HG02798 (cell line): ENCODE measurements at regions not wholly inside any gene's neighbourhood (a gene's known extent, or its start where the extent isn't known, plus 50 kb on each side); places are given as distances from the start of the nearest gene placed in this dataset.

Experiments
- ATAC-seq: cut with Tn5 transposase; IDR thresholded peaks from one replicate; pipeline ENCODE4 v1.9.1; 2021; ENCODE audit warnings: mild to moderate bottlenecking; ENCODE audit not compliant: unreplicated experiment, poor library complexity

DNA sequence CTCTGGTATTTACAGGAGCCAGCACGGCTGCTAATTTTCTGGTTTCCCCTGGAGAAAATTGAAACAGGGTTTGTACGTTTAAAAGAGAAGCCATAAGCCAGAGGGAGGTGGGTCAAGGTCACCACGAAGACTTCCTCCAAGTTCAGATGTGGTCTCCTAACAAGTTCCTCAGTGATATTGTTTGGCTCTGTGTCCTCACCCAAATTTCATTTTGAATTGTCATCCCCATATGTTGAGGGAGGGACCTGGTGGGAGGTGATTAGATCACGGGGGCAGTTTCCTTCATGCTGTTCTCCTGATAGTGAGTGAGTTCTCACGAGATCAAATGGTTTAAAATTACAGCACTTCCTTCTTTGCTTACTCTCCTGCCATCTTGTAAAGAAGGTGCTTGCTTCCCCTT is 295.4 kb upstream of the DAB1 start:
- no peak for ATAC-seq

GRCh38 chr1:57713501-57713900 is 289.6 kb upstream of the DAB1 start:
- no peak for ATAC-seq

GRCh38 chr1:57712846-57713245 is 289.0 kb upstream of the DAB1 start:
- no peak for ATAC-seq

- no peak for ATAC-seq
Observed at GRCh38 chr1:57711326-57711725, 287.5 kb upstream of the DAB1 start.

DNA sequence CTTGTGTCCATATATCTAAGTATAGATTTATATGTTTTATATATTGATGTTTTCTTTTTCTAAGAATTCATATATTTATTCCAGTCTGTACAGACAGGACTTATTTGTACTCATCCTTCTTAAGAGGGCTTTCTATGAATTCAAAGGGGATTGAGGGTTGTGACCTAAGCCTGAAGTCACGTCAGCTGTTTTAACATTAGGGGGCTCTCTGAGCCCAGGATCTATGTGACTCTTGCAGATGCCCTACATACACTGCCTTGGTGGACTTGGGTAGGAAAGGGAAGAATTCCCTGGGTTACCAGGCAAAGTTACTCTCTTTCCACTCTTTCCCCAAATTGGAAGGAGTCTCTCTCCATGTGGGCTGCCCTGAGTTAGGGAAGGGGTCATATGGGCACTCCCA is 283.8 kb upstream of the DAB1 start:
- no peak for ATAC-seq

DNA sequence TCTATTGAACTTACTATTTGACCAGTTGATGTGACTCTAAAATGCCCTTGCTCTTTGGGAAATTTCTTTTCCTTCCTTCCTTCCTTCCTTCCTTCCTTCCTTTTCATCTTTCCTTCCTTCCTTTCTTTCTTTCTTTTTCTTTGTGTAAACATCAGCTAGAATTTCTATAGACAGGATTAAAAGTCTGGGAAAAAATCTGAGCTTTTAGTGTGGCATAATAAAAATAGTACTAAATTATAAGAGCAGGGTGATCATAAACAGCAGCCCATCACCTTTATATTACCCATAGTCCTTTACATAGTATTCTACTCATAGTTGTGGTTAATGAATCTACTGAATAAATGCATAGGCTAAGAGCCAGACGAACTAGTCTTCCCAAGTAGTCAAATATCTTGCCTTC is 281.0 kb upstream of the DAB1 start:
- no peak for ATAC-seq

DNA sequence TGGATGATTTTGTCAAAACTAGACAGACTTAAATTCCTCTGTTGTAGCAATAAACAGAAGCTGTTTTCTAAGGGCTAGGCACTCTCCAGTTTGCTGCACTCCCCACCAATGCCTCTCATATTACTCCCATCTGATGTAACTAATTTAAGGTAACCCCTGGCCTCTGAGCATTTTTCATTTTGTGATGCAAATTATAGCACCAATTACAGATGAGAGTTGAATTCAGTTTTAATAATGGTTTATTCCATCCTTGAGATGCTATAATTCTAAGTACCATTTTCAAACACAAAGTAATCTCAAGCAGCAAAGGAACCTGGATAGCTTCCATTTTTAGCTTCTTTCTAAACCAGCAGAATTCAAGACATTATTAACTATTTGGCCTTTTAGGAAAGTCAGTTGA is 280.4 kb upstream of the DAB1 start:
- ATAC-seq: no peak

DNA sequence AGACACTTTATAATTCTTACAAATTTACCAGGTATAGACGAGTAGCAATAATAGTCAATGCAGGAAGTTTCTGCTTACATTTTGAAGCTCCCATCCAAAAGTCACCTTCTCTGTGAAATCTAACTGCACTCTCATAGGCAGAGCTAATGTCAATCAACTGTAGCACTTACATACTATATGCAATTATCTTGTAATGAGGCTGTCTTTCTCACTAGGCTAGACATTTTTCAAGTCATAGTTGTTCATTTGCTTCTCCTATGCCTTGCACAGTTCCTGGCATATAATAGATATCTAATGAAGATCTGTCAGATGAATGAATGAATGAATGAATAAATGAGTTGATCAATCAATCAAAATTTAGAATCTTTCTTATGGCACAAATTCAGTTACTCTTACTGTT is 273.0 kb upstream of the DAB1 start:
- no peak for ATAC-seq

DNA sequence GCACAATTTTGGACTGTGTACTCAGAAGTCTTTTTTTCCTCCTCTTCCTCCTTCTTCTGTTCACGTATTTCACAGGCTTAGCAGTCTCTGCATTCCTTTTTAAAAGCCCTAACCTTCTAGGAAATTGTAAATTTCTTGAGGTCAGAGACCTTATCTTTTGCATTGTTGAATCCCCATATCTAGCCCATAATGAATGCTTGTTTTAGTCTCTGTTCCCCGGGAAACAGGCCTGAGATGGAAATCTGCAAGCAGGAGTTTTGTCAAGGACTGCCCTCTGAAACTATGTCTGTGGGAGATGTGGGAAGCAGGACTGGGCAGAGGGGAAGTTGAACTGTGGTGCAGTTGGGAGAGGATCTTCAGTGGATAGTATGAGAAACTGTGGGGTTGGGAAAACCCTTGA is 272.2 kb upstream of the DAB1 start:
- no peak for ATAC-seq

DNA sequence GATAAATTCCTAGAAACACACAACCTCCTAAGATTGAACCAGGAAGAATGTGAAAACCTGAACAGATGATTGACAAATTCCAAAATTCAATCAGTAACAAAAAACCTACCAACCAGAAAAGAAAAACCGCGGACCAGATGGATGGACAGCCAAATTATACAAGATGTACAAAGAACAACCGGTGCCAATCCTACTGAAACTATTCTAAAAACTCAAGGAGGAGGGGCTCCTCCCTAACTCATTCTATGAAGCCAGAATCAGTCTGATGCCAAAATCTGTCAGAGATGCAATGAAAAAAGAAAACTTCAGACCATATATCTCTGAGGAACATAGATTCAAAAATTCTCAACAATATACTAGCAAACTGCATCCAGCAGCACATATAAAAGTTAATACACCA is 262.4 kb upstream of the DAB1 start:
- ATAC-seq: no peak

DNA sequence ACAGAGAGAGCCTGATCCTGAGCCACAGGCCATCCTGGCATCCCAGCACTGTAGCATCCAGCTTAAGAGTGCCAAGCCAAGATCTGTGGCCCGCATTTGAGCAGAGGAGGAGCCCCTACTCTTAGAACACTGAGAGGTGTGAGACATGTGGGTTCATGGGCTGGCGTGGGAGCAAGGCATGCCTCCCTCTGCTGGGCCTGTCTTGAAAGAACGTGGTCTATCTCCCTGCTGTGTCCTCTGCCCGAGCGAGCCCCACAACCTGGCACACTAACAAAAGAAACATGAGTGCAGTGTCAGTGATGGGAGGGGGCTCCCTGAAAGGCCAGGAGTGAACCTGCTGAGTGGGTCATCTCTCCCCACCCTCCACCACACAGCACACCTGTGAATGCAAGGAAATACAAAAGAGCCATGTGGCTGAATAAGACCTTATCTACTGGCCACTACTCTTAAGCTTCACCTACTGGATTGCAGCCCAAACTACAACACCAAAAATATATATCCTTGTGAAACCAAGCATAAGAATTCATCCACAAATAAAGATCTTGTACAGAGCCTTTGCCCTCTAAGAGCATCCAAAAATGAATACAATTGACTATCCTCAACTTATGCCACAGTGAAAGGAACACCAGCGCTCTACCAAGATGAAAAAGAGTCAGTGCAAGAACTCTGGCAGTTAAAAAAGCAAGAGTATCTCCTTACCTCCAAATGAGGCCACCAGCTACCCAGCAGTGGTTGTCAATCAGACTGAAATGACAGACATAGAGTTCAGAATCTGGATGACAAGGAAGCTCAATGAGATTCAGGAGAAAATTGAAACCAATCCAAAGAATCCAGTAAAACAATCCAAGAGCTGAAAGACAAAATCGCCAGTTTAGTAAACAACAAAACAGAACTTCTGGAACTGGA is 259.4 kb upstream of the DAB1 start:
- ATAC-seq: no peak

DNA sequence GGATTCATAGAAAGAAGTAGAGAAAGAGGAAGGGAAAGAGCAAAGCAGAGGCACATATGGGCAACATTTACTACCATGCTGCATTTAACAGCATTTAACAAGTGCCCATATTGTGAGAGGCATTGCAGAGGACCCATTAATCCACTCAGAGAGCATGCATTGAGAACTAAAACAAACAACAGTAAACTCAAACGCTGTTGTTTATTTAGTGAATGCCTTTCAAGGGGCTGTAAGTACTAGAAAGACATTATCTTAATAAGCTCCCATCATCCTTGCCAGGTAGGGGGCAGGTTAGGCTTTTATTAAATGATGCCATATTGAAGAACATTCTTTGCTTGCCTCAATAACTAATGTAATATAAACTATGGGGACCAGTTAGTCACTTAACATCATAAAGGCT is 254.3 kb upstream of the DAB1 start:
- ATAC-seq: no peak

- no peak for ATAC-seq
Observed at GRCh38 chr1:57675776-57676175, 251.9 kb upstream of the DAB1 start.

GRCh38 chr1:57674801-57675200 is 250.9 kb upstream of the DAB1 start:
- ATAC-seq: no peak

DNA sequence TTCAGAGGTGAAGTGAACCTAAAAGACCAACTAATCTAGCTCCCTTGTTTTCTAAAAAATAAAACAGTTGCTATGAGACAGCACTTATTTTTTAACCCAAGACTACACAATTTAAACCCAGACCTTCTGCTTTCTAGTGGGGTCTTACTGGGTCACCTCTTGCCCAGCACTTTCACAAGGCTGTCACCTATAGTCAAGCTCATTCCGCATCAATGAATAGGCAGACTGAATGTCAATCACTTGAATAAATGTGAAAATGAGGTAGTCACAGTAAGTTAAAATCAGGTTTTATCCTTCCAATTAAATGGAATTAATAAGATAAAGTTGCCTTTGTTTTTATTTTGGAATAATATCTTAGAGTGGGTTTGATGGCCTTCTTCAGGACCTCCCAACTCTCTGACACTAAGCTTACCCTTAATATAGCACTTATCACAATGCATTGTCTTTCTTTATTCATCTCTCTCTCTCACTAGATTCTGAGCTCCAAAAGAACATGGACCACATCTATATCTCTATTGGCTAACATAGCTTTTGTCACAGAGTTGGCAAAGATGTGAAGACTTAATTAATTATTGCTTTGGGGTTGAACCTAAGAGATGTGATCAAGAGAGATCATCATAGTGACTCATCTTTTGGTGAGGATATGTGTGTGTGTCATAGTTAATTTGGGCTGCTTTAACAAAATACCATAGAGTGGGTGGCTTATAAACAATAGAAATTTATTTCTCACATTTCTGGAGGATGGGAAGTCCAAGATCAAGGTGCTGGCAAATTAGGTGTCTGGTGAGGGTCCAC is 248.7 kb upstream of the DAB1 start:
- ATAC-seq: no peak

DNA sequence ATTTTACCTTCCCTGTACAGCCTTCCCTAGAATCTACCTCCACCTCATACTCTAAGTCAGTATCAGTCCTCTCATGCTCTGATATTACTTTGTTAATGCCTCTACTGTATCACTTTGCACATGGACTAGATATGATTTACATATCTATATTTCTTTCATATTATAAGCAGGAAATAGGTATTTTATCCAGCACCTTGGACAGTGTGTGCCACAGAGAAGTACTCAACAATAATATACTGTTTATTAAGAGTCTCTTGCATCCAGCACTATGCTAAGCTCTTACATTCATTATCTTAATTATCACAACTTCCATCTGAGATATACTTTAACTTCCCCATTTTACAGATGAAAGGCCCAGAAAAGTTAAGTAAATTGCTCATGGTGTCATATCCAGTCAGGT is 247.9 kb upstream of the DAB1 start:
- ATAC-seq: no peak

DNA sequence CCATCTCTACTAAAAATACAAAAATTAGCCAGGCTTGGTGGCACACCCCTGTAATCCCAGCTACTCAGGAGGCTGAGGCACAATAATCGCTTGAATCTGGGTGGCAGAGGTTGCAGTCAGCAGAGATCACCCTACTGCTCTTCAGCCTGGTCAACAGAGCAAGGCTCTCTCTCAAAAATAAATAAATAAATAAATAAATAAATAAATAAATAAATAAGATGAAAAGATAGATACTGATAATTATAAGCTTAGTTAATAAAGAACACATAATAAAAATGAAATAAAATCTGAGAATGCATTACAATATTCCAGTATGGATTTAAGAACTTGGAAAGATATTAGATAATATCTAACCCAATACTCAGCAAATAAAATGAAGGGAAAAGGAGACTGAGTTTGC is 235.9 kb upstream of the DAB1 start:
- no peak for ATAC-seq

GRCh38 chr1:57655161-57655560 is 231.3 kb upstream of the DAB1 start:
- ATAC-seq: no peak

DNA sequence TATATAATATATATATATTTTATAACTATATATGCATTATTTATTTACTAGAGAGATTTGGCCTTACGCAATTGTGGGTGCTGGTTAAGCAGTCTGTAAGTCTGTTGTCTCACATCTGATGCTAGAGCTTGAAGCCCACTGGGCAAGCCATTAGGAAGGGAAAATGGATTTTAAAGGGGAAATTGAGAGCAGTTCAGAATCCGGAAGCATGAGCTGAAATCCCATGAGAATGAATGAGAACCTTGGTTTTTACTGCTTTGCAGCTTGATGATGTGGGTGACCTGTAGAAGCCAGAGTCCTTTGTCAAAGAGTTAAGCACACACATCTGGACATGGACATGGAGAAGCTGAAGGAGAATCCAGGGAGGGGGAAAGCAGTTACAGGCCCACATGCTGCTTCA is 220.8 kb upstream of the DAB1 start:
- no peak for ATAC-seq

DNA sequence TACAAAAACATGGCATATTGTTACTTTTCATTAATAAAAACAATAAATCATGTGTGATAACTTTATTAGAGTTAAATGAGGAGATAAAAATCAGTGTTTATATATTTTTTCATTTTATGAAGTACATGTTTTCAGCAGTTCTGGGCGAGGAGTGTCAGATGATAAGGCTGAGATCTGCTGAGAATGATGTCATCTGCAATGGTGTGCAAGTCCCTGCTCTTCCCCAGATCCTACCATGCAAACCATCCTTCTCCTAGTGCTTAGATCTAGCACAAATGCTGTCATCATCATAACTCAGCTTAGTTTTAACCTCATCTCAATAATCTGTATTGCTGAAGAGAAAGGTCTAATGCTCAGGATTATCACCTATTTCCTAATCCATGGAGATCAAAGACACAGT is 214.4 kb upstream of the DAB1 start:
- ATAC-seq: no peak

DNA sequence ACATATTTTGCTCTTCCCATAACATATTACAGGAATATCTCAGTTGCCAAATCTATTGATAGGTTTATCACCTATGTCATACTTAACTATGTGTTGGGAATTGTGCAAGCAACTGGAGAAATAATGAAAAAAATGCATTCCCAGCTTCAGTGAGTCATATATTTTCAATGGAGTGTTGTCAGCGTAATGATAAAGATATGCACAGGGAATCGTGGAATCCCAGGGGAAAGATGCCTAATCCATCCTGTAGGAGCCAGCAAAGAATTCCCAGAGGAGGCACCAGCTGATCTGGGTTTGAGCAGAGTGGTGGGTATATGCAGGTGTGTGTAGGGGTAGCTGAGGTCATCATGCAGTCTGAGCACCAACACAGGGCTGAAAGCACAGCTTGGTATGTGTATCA is 213.3 kb upstream of the DAB1 start:
- no peak for ATAC-seq

DNA sequence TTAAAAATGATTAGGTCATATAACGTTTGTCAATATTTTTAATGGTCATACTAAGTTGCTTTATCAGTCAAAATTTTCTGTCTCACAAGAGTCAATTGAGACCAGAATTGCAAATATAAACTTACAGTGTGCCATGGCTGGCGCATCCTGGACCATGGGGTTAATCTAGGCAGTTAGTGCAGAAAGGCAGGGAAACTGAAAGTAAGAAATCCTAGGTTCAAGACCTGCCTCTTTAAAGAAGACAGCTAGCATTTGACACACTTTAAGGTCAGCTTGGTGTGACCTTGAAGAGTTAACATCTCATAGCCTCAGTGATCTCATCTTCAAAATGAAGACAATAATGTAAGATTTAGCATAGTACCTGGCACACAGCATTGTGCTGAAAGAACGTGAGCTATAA is 210.0 kb upstream of the DAB1 start:
- ATAC-seq: no peak
